ENCODE measurements at regions not wholly inside any gene's neighbourhood (a gene's known extent, or its start where the extent isn't known, plus 50 kb on each side); places are given as distances from the start of the nearest gene placed in this dataset.

DNA sequence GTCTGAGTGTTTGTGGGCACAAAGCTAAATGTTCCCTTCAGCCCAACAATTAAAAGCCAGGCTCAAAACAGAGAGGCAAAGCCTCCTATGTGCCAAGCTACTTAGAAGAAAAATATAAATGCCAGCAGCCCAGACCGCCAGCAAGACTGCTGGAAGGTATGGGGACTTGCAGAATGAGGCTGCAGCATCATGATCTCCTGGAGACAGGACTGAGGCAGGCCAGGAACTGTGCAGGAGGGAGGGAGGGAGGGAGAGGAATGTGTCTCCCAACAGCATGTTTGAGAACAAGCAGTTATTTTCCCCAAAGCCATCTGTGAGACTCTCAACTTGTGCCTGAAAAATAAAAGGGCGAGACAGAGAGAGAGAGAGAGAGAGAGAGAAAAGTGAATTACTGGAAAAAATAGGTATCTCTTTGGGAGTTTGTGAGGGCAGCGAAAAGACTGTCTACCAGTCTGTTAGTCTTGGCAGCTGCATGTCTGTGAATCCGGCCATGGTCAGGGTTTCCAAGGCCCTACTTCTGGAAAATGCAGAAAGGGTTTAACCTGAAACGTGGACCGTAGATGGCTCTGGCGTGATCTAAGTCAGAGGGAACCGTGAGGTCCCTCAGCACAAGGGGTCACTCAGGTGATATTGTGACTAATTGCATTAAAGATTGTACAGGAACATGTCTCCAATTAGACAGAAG lies 139.7 kb upstream of the COL8A1 start (continued):
- TF ChIP-seq, protein P1, sequence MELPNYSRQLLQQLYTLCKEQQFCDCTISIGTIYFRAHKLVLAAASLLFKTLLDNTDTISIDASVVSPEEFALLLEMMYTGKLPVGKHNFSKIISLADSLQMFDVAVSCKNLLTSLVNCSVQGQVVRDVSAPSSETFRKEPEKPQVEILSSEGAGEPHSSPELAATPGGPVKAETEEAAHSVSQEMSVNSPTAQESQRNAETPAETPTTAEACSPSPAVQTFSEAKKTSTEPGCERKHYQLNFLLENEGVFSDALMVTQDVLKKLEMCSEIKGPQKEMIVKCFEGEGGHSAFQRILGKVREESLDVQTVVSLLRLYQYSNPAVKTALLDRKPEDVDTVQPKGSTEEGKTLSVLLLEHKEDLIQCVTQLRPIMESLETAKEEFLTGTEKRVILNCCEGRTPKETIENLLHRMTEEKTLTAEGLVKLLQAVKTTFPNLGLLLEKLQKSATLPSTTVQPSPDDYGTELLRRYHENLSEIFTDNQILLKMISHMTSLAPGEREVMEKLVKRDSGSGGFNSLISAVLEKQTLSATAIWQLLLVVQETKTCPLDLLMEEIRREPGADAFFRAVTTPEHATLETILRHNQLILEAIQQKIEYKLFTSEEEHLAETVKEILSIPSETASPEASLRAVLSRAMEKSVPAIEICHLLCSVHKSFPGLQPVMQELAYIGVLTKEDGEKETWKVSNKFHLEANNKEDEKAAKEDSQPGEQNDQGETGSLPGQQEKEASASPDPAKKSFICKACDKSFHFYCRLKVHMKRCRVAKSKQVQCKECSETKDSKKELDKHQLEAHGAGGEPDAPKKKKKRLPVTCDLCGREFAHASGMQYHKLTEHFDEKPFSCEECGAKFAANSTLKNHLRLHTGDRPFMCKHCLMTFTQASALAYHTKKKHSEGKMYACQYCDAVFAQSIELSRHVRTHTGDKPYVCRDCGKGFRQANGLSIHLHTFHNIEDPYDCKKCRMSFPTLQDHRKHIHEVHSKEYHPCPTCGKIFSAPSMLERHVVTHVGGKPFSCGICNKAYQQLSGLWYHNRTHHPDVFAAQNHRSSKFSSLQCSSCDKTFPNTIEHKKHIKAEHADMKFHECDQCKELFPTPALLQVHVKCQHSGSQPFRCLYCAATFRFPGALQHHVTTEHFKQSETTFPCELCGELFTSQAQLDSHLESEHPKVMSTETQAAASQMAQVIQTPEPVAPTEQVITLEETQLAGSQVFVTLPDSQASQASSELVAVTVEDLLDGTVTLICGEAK (IDR thresholded peaks at IDR 0.05; ENCODE audit: borderline replicate concordance) = no peak
- TF ChIP-seq STAT1 (conservative IDR thresholded peaks at IDR 0.05) (no peak), SPI1 (IDR thresholded peaks at IDR 0.05; ENCODE audit: borderline replicate concordance, insufficient read depth, low read depth, low read length) (no peak), ZNF207 (IDR thresholded peaks at IDR 0.05; ENCODE audit: borderline replicate concordance) (no peak), MYB (IDR thresholded peaks at IDR 0.05; ENCODE audit: borderline replicate concordance, low read depth, low read length) (no peak), RAD21 (IDR thresholded peaks at IDR 0.05; ENCODE audit: insufficient read depth, low read depth, low read length) (no peak)

DNA sequence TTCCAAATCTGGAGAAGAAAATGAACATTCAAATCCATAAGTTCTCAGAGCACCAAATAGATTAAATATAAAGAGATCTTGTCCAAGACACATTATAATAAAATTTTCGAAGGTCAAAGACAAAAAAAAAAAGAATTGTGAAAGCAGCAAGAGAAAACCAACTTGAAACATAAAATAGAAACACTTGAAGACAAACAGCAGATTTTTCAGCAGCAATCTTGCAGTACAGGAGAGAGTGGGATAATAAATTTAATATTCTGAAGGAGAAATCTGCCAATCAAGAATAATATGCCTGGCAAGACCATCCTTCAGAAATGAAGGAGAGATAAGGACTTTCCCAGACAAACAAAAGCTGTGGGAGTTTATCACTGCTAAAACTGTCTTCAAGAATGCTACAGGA lies 150.5 kb upstream of the COL8A1 start:
- H4K20me1 ChIP-seq (ENCODE audit: control insufficient read depth, insufficient read depth) = no peaks in the 10 kb centered on the region
- ChIA-PET POLR2A (no interaction called here), RAD21 (ENCODE audit: unreplicated experiment) (no interaction called here), CTCF (interaction anchor here (0.7 to 2.7 kb wide), 3 partner anchors 9 to 27 kb away, joined by 3 to 17 read pairs (median 4); no protein-coding TSS in a partner anchor), SMC1A (ENCODE audit: uncharacterized antibody, unreplicated experiment) (interaction anchor here (0.7 to 1.8 kb wide), 6 partner anchors 8 to 78 kb away, joined by 3 to 6 read pairs (median 3); no protein-coding TSS in a partner anchor)
- no peak overlapping the region for H3K4me2 ChIP-seq (ENCODE audit: control insufficient read depth, insufficient read depth)
- FAIRE-seq (no peak), DNase-seq (ENCODE audit: low read depth, low spot score) (no peak), ATAC-seq (no peak)
- H2AFZ ChIP-seq (ENCODE audit: control insufficient read depth, low read depth, low read length) = no peak overlapping the region
- H3K27ac ChIP-seq (ENCODE audit: control insufficient read depth, insufficient read depth) = no peak overlapping the region
- WGBS (ENCODE audit: insufficient coverage, insufficient replicate concordance, low lambda C conversion rate, missing lambda C conversion rate) = 7% methylated on average over 1 of the region's 1 CpG
- TF ChIP-seq, protein P2, sequence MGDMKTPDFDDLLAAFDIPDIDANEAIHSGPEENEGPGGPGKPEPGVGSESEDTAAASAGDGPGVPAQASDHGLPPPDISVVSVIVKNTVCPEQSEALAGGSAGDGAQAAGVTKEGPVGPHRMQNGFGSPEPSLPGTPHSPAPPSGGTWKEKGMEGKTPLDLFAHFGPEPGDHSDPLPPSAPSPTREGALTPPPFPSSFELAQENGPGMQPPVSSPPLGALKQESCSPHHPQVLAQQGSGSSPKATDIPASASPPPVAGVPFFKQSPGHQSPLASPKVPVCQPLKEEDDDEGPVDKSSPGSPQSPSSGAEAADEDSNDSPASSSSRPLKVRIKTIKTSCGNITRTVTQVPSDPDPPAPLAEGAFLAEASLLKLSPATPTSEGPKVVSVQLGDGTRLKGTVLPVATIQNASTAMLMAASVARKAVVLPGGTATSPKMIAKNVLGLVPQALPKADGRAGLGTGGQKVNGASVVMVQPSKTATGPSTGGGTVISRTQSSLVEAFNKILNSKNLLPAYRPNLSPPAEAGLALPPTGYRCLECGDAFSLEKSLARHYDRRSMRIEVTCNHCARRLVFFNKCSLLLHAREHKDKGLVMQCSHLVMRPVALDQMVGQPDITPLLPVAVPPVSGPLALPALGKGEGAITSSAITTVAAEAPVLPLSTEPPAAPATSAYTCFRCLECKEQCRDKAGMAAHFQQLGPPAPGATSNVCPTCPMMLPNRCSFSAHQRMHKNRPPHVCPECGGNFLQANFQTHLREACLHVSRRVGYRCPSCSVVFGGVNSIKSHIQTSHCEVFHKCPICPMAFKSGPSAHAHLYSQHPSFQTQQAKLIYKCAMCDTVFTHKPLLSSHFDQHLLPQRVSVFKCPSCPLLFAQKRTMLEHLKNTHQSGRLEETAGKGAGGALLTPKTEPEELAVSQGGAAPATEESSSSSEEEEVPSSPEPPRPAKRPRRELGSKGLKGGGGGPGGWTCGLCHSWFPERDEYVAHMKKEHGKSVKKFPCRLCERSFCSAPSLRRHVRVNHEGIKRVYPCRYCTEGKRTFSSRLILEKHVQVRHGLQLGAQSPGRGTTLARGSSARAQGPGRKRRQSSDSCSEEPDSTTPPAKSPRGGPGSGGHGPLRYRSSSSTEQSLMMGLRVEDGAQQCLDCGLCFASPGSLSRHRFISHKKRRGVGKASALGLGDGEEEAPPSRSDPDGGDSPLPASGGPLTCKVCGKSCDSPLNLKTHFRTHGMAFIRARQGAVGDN (IDR thresholded peaks at IDR 0.05) = no peak
- TF ChIP-seq CBX5 (IDR thresholded peaks at IDR 0.05; ENCODE audit: low read depth) (peak; percentile 95), TCF12 (IDR thresholded peaks at IDR 0.05; ENCODE audit: low read depth, low read length) (no peak), ASH2L (IDR thresholded peaks at IDR 0.05; ENCODE audit: borderline replicate concordance, low read depth) (no peak)
- TF ChIP-seq, protein P3, sequence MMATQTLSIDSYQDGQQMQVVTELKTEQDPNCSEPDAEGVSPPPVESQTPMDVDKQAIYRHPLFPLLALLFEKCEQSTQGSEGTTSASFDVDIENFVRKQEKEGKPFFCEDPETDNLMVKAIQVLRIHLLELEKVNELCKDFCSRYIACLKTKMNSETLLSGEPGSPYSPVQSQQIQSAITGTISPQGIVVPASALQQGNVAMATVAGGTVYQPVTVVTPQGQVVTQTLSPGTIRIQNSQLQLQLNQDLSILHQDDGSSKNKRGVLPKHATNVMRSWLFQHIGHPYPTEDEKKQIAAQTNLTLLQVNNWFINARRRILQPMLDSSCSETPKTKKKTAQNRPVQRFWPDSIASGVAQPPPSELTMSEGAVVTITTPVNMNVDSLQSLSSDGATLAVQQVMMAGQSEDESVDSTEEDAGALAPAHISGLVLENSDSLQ (IDR thresholded peaks at IDR 0.05) = no peak
- no peaks in the 10 kb centered on the region for H3K27me3 ChIP-seq (replicated peaks in 1 of 2; ENCODE audit: control insufficient read depth in 2 of 2, insufficient read depth in 2 of 2, low read length in 1 of 2)
- no peaks in the 10 kb centered on the region for H3K36me3 ChIP-seq (ENCODE audit: control insufficient read depth in 2 of 2, insufficient read depth in 2 of 2, low read length in 1 of 2)
- no peaks in the 10 kb centered on the region; the same call in 1 of the 2 replicates for H3K4me1 ChIP-seq (ENCODE audit: control insufficient read depth, insufficient read depth, low read length)
- intact Hi-C loops (cut with micrococcal nuclease; ENCODE audit: unreplicated experiment) (no loop called here), in situ Hi-C loops (cut with MboI) (no loop called here)
- H3K79me2 ChIP-seq (ENCODE audit: control insufficient read depth, insufficient read depth, low read length) = no peaks in the 10 kb centered on the region
- no TSS peak for BruUV-seq (replicated peaks)
- H3K9me3 ChIP-seq (replicated peaks; ENCODE audit: control insufficient read depth, insufficient read depth, low read length) = no peaks in the 10 kb centered on the region; the same call in none of the 3 replicates
- H3K4me3 ChIP-seq = no peak overlapping the region
- no peak overlapping the region for H3K9ac ChIP-seq (ENCODE audit: control insufficient read depth, insufficient read depth, low read length)
